Mammary epithelial cell (primary cell): ENCODE measurements at regions not wholly inside any gene's neighbourhood (a gene's known extent, or its start where the extent isn't known, plus 50 kb on each side); places are given as distances from the start of the nearest gene placed in this dataset.

ENCODE experiments used
- CTCF ChIP-seq, 2 donors: IDR thresholded peaks in 1 of 2; conservative IDR thresholded peaks in 1 of 2; 2 replicates each; pipeline ENCODE4 v1.5.1; 2011 to 2012; ENCODE audit warnings: inconsistent platforms in 2 of 2, low read length in 2 of 2, mild to moderate bottlenecking in 2 of 2, control low read depth in 1 of 2, low read depth in 1 of 2; ENCODE audit not compliant: insufficient read depth in 1 of 2; ENCODE audit errors: extremely low read depth in 1 of 2
- EZH2 ChIP-seq: IDR thresholded peaks from 2 replicates; pipeline ENCODE4 v1.6.1; 2012; ENCODE audit warnings: low read length, inconsistent platforms, borderline replicate concordance

GRCh38 chr10:123417414-123417813, 248.7 kb upstream of the GPR26 start:
- no peak for TF ChIP-seq EZH2
- TF ChIP-seq CTCF (conservative IDR thresholded peaks at IDR 0.05 in 1 of 2, IDR thresholded peaks at IDR 0.05 in 1 of 2; ENCODE audit: extremely low read depth in 1 of 2, insufficient read depth in 1 of 2, low read depth in 1 of 2, low read length in 2 of 2) = no peak
